Neuronal stem cell (in vitro differentiated cells): ENCODE measurements at regions not wholly inside any gene's neighbourhood (a gene's known extent, or its start where the extent isn't known, plus 50 kb on each side); places are given as distances from the start of the nearest gene placed in this dataset.

Experiments
- DNase-seq: peaks from one replicate; pipeline ENCODE4 v3.0.0-alpha.2; 2013; ENCODE audit warnings: low spot score
- H2AFZ ChIP-seq: one replicate; pipeline ENCODE4 v1.6.1; 2013; ENCODE audit warnings: mild to moderate bottlenecking, low read length, inconsistent platforms
- H2AK5ac ChIP-seq: 2 replicates; pipeline ENCODE4 v1.6.1; 2013; ENCODE audit warnings: low read depth, mild to moderate bottlenecking, inconsistent platforms, low read length, moderate library complexity, mixed read lengths
- H2BK120ac ChIP-seq: 2 replicates; pipeline ENCODE4 v1.6.1; 2013; ENCODE audit warnings: low read depth, mild to moderate bottlenecking, inconsistent platforms, low read length, moderate library complexity, mixed read lengths
- H2BK12ac ChIP-seq: one replicate; pipeline ENCODE4 v1.6.1; 2013; ENCODE audit warnings: low read length, inconsistent platforms
- H2BK15ac ChIP-seq: 2 replicates; pipeline ENCODE4 v1.6.1; 2013; ENCODE audit warnings: mild to moderate bottlenecking, low read length, inconsistent platforms, mixed read lengths
- H2BK5ac ChIP-seq: one replicate; pipeline ENCODE4 v1.6.1; 2013; ENCODE audit warnings: inconsistent platforms, mild to moderate bottlenecking, low read length, moderate library complexity
- H3K14ac ChIP-seq: one replicate; pipeline ENCODE4 v1.6.1; 2013; ENCODE audit warnings: low read length, inconsistent platforms
- H3K18ac ChIP-seq: 2 replicates; pipeline ENCODE4 v1.6.1; 2013; ENCODE audit warnings: low read length, inconsistent platforms
- H3K23ac ChIP-seq: 2 replicates; pipeline ENCODE4 v1.6.1; 2013; ENCODE audit warnings: low read depth, mild to moderate bottlenecking, mixed read lengths, low read length, inconsistent platforms; ENCODE audit not compliant: poor library complexity
- H3K27ac ChIP-seq: replicated peaks from 3 replicates; pipeline ENCODE4 v1.5.1; 2013; ENCODE audit warnings: low read length, inconsistent platforms
- H3K27me3 ChIP-seq, 3 experiments: 2 replicates each; pipeline ENCODE4 v1.6.1; 2013; ENCODE audit warnings: low read length in 3 of 3, mild to moderate bottlenecking in 2 of 3, inconsistent platforms in 1 of 3, low read depth in 1 of 3, mixed read lengths in 1 of 3, moderate library complexity in 1 of 3; ENCODE audit not compliant: control insufficient read depth in 3 of 3, insufficient read depth in 3 of 3
- H3K36me3 ChIP-seq, 2 donors: replicated peaks in 1 of 2; 2 replicates each; pipeline ENCODE4 v1.6.1; 2013; ENCODE audit warnings: low read length in 2 of 2; ENCODE audit not compliant: control insufficient read depth in 2 of 2, insufficient read depth in 2 of 2
- H3K4ac ChIP-seq: 2 replicates; pipeline ENCODE4 v1.6.1; 2013; ENCODE audit warnings: inconsistent platforms, mild to moderate bottlenecking, low read length, moderate library complexity
- H3K4me1 ChIP-seq, 2 donors: 1 replicate in 1 of 2; 2 replicates in 1 of 2; pipeline ENCODE4 v1.6.1; 2013; ENCODE audit warnings: low read length in 2 of 2, low read depth in 1 of 2; ENCODE audit not compliant: control insufficient read depth in 2 of 2, insufficient read depth in 1 of 2
- H3K4me2 ChIP-seq: one replicate; pipeline ENCODE4 v1.6.1; 2013; ENCODE audit warnings: mild to moderate bottlenecking, low read length, inconsistent platforms; ENCODE audit not compliant: insufficient read depth, poor library complexity, severe bottlenecking
- H3K4me3 ChIP-seq, 2 donors: 2 replicates each; pipeline ENCODE4 v1.5.1; 2013; ENCODE audit warnings: low read length in 2 of 2, mild to moderate bottlenecking in 2 of 2, inconsistent platforms in 1 of 2, moderate library complexity in 1 of 2
- H3K79me1 ChIP-seq: one replicate; pipeline ENCODE4 v1.6.1; 2013; ENCODE audit warnings: low read depth, mild to moderate bottlenecking, inconsistent platforms, low read length, moderate library complexity
- H3K9ac ChIP-seq: one replicate; pipeline ENCODE4 v1.6.1; 2013; ENCODE audit warnings: mild to moderate bottlenecking, low read depth, low read length, inconsistent platforms; ENCODE audit not compliant: poor library complexity
- H3K9me3 ChIP-seq, 2 donors: replicated peaks in 1 of 2; 2 replicates each; pipeline versions ENCODE3 to v1.6.1; 2013; ENCODE audit warnings: low read length in 2 of 2, mild to moderate bottlenecking in 2 of 2, inconsistent platforms in 1 of 2, low read depth in 1 of 2, mixed read lengths in 1 of 2, moderate library complexity in 1 of 2; ENCODE audit not compliant: control insufficient read depth in 2 of 2, insufficient read depth in 1 of 2
- H4K8ac ChIP-seq: one replicate; pipeline ENCODE4 v1.6.1; 2013; ENCODE audit warnings: low read depth, mild to moderate bottlenecking, inconsistent platforms, low read length, moderate library complexity
- H4K91ac ChIP-seq: one replicate; pipeline ENCODE4 v1.6.1; 2013; ENCODE audit warnings: low read length, low read depth, mild to moderate bottlenecking, inconsistent platforms; ENCODE audit not compliant: poor library complexity
- WGBS, 2 donors: extraction: QIAGEN DNeasy Blood & Tissue Kit; methylation state at CpG; one replicate each; pipeline ENCODE4 v1.1.7; 2013; ENCODE audit warnings: missing lambda C conversion rate in 2 of 2, mixed read lengths in 1 of 2; ENCODE audit not compliant: insufficient read length in 2 of 2, insufficient replicate concordance in 1 of 2; ENCODE audit errors: extremely low coverage in 2 of 2; 5-methylcytosine and 5-hydroxymethylcytosine counted together

- DNase-seq = no peak
- peaks cover 4% of the 10 kb centered on the region in 2 donors for H3K9me3 ChIP-seq
- H3K27ac ChIP-seq = no peak overlapping the region
- no peak overlapping the region for H2AFZ ChIP-seq
- no peak overlapping the region for H3K9ac ChIP-seq
- no peak overlapping the region for H2BK120ac ChIP-seq
- H3K4me2 ChIP-seq = no peak overlapping the region
- H3K14ac ChIP-seq = no peak overlapping the region
- H2BK12ac ChIP-seq = no peak overlapping the region
- no peak overlapping the region for H2BK5ac ChIP-seq
- peaks cover 0 to 6% (median 0%) of the 10 kb centered on the region in 3 experiments for H3K27me3 ChIP-seq
- H4K91ac ChIP-seq = no peak overlapping the region
- no peaks in the 10 kb centered on the region for H3K36me3 ChIP-seq
- H4K8ac ChIP-seq = no peak overlapping the region
- H3K4me3 ChIP-seq = no peak overlapping the region
- peak overlapping the region; percentile 39 for H3K18ac ChIP-seq
- H2AK5ac ChIP-seq = peak overlapping the region; percentile 9
- no peak overlapping the region for H2BK15ac ChIP-seq
- no peak overlapping the region for H3K4ac ChIP-seq
- no peak overlapping the region for H3K23ac ChIP-seq
- peaks cover 0 to 5% of the 10 kb centered on the region in 2 donors for H3K4me1 ChIP-seq
- no peaks in the 10 kb centered on the region for H3K79me1 ChIP-seq
- no CpG with 5 or more reads among the region's 4 CpGs for WGBS, 2 donors
Observed at GRCh38 chr2:239596253-239596652, 195.4 kb upstream of the HDAC4 start.

GRCh38 chr2:239595726-239596125 is 194.9 kb upstream of the HDAC4 start:
- Histone ChIP-seq H3K4ac (no peak overlapping the region), H2AFZ (no peak overlapping the region), H3K27ac (no peak overlapping the region), H3K9me3 (peaks cover 4% of the 10 kb centered on the region in 2 donors), H3K14ac (peak overlapping the region; percentile 42), H3K9ac (no peak overlapping the region), H3K4me1 (peaks cover 0 to under 1% of the 10 kb centered on the region in 2 donors), H3K4me3 (no peak overlapping the region), H3K27me3 (peaks cover 0 to 6% (median 0%) of the 10 kb centered on the region in 3 experiments), H3K79me1 (no peaks in the 10 kb centered on the region), H2BK12ac (no peak overlapping the region), H2BK15ac (no peak overlapping the region), H2BK5ac (no peak overlapping the region), H3K36me3 (no peaks in the 10 kb centered on the region), H3K18ac (peak overlapping the region; percentile 39), H3K4me2 (no peak overlapping the region), H2BK120ac (no peak overlapping the region), H3K23ac (no peak overlapping the region), H4K8ac (no peak overlapping the region), H4K91ac (no peak overlapping the region), H2AK5ac (peak overlapping the region; percentile 9)
- no peak for DNase-seq
- no CpG with 5 or more reads among the region's 8 CpGs for WGBS, 2 donors

GRCh38 chr2:239594772-239595608 is 194.2 kb upstream of the HDAC4 start:
- DNase-seq = no peak
- no peaks in the 10 kb centered on the region for H3K79me1 ChIP-seq
- no CpG with 5 or more reads among the region's 20 CpGs for WGBS, 2 donors

GRCh38 chr2:239594019-239594771 is 193.4 kb upstream of the HDAC4 start:
- H3K27me3 ChIP-seq = peaks cover 0 to 3% (median 0%) of the 10 kb centered on the region in 3 experiments
- peak overlapping the region; percentile 2 for H3K23ac ChIP-seq
- no CpG with 5 or more reads among the region's 17 CpGs for WGBS, 2 donors
- no peak overlapping the region for H3K4me3 ChIP-seq
- H3K36me3 ChIP-seq = no peaks in the 10 kb centered on the region
- DNase-seq = no peak
- no peak overlapping the region for H2BK5ac ChIP-seq
- H3K27ac ChIP-seq = no peak overlapping the region
- no peak overlapping the region for H2AFZ ChIP-seq
- H3K14ac ChIP-seq = peak overlapping the region; percentile 85
- peak overlapping the region; percentile 44 for H2BK15ac ChIP-seq
- no peak overlapping the region for H4K91ac ChIP-seq
- no peak overlapping the region for H3K4me2 ChIP-seq
- H3K9ac ChIP-seq = peak overlapping the region; percentile 30
- H3K9me3 ChIP-seq = peaks cover 4% of the 10 kb centered on the region in 2 donors
- H3K79me1 ChIP-seq = no peaks in the 10 kb centered on the region
- no peak overlapping the region for H2BK12ac ChIP-seq
- no peaks in the 10 kb centered on the region for H3K4me1 ChIP-seq
- H2BK120ac ChIP-seq = no peak overlapping the region
- H2AK5ac ChIP-seq = peak overlapping the region; percentile 26
- peak overlapping the region; percentile 74 for H3K18ac ChIP-seq
- H4K8ac ChIP-seq = no peak overlapping the region
- H3K4ac ChIP-seq = no peak overlapping the region

More at GRCh38 chr2:239594772-239595608, 194.2 kb upstream of the HDAC4 start:
- peaks cover 0 to 6% (median 0%) of the 10 kb centered on the region in 3 experiments for H3K27me3 ChIP-seq
- H4K8ac ChIP-seq = no peak overlapping the region
- H3K4ac ChIP-seq = no peak overlapping the region
- H3K9me3 ChIP-seq = peaks cover 4% of the 10 kb centered on the region in 2 donors
- H2BK5ac ChIP-seq = no peak overlapping the region
- no peak overlapping the region for H3K4me2 ChIP-seq
- H3K18ac ChIP-seq = peak overlapping the region; percentile 27
- no peak overlapping the region for H2BK12ac ChIP-seq
- no peak overlapping the region for H4K91ac ChIP-seq
- H2BK15ac ChIP-seq = peak overlapping the region; percentile 44
- no peak overlapping the region for H3K9ac ChIP-seq
- H3K23ac ChIP-seq = peak overlapping the region; percentile 8
- no peaks in the 10 kb centered on the region for H3K36me3 ChIP-seq
- no peaks in the 10 kb centered on the region for H3K4me1 ChIP-seq
- H3K14ac ChIP-seq = no peak overlapping the region
- no peak overlapping the region for H2AFZ ChIP-seq
- H3K4me3 ChIP-seq = no peak overlapping the region
- peak overlapping the region; percentile 20 for H2AK5ac ChIP-seq
- H3K27ac ChIP-seq = no peak overlapping the region
- peak overlapping the region; percentile 75 for H2BK120ac ChIP-seq
